ENCODE measurements at regions not wholly inside any gene's neighbourhood (a gene's known extent, or its start where the extent isn't known, plus 50 kb on each side); places are given as distances from the start of the nearest gene placed in this dataset.

DNA sequence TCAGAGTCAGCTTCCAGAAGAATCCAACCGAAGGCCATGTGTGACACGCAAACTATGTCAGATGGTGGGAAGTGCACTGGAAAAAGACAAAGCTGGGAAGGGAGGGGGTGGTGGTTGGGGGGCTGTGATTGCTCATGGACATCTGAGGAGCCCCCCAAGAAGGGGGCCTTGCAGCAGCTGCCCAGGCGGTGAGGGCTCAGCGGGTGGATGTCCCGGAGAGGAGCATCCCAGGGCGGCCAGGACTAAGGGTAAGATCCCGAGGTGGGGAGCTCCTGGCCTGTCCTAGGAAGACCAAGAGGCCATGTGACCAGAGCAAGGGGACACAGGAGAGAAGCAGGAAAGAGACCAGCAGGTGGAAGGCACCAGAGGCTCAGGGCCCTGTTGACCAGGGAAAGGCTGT is 299.5 kb downstream of the PREX1 start:
- no peak for DNase-seq
- H3K36me3 ChIP-seq (replicated peaks), result no peaks in the 10 kb centered on the region
- H3K4me3 ChIP-seq (ENCODE audit: low read depth, low read length), result no peak overlapping the region
- no peak overlapping the region for H3K27ac ChIP-seq
- no peaks in the 10 kb centered on the region for H3K27me3 ChIP-seq (replicated peaks)
- in situ Hi-C loops (cut with HindIII; ENCODE audit: low pct_ligation_motif_present, low sequenced_read_pairs), result no loop called here
- TF ChIP-seq, protein P1, sequence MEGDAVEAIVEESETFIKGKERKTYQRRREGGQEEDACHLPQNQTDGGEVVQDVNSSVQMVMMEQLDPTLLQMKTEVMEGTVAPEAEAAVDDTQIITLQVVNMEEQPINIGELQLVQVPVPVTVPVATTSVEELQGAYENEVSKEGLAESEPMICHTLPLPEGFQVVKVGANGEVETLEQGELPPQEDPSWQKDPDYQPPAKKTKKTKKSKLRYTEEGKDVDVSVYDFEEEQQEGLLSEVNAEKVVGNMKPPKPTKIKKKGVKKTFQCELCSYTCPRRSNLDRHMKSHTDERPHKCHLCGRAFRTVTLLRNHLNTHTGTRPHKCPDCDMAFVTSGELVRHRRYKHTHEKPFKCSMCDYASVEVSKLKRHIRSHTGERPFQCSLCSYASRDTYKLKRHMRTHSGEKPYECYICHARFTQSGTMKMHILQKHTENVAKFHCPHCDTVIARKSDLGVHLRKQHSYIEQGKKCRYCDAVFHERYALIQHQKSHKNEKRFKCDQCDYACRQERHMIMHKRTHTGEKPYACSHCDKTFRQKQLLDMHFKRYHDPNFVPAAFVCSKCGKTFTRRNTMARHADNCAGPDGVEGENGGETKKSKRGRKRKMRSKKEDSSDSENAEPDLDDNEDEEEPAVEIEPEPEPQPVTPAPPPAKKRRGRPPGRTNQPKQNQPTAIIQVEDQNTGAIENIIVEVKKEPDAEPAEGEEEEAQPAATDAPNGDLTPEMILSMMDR (IDR thresholded peaks at IDR 0.05; ENCODE audit: low read depth, low read length, missing control alignments), result no peak

DNA sequence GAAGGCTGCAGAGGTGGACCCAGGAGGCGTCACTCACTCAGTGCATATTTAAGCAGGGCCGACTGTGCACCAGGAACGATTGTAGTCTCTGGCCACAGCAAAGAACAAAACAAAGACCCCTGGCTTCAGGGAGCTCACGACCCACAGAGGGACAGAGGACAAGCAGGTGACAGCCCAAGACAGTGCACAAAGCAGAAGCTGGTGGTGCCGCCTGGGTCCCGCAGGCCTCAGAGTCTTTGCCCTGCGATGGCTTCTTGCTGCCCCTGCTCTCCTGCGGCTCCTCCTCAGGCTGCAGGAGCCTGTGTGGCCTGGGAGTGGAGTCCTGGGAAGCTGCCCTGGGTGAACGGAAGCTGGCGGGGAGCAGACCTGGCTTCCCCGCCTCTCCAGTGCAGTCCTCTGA is 300.0 kb downstream of the PREX1 start:
- no peak for DNase-seq
- Histone ChIP-seq H3K27ac (no peak overlapping the region), H3K36me3 (replicated peaks) (no peaks in the 10 kb centered on the region), H3K4me3 (ENCODE audit: low read depth, low read length) (no peak overlapping the region), H3K27me3 (replicated peaks) (no peaks in the 10 kb centered on the region)
- TF ChIP-seq, protein P1 (IDR thresholded peaks at IDR 0.05; ENCODE audit: low read depth, low read length, missing control alignments), result no peak
- in situ Hi-C loops (cut with HindIII; ENCODE audit: low pct_ligation_motif_present, low sequenced_read_pairs), result no loop called here

DNA sequence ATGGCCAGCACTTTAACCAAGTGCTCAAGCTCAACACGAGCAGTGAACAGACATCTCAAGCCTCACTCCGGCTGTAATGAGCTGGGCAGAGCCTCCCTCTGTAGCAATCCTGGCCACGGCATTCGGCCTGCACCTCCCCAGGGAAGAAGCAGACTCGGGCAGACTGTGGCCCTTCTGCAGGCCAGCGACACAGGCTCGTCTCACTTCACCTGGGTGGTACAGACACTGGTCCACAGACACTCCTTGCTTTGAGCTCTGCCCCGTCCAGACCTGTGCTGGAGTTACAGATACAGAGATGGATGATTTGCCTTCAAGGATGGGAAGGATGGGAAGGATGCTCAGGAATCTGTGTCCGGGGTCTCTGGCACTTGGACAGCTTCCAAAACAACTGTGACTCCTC is 300.9 kb downstream of the PREX1 start:
- H3K27me3 ChIP-seq (replicated peaks), result no peaks in the 10 kb centered on the region
- no peak overlapping the region for H3K27ac ChIP-seq
- no peak for DNase-seq
- H3K4me3 ChIP-seq (ENCODE audit: low read depth, low read length), result no peak overlapping the region
- in situ Hi-C loops (cut with HindIII; ENCODE audit: low pct_ligation_motif_present, low sequenced_read_pairs), result no loop called here
- TF ChIP-seq, protein P1 (IDR thresholded peaks at IDR 0.05; ENCODE audit: low read depth, low read length, missing control alignments), result no peak
- no peaks in the 10 kb centered on the region for H3K36me3 ChIP-seq (replicated peaks)

DNA sequence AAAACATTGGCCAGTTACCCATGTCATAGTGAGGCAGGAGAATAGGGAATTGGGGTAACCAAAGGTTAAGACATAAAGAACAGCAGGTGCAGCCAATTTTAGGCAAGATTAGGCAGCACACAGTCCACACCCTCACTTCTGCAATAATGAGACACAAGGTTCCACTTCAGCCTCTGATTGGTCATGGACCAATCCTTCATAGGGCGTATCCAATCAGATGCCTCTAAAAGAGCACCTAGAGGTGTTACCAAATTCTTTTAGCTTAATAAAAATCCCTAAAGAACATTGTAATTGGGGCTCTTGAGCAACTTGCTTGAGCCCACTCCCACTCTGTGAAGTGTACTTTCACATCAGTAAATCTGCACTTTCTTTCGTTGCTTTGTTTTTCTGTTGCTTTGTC is 302.4 kb downstream of the PREX1 start:
- Histone ChIP-seq H3K4me3 (ENCODE audit: low read depth, low read length) (no peak overlapping the region), H3K27me3 (replicated peaks) (no peaks in the 10 kb centered on the region), H3K27ac (no peak overlapping the region), H3K36me3 (replicated peaks) (no peaks in the 10 kb centered on the region)
- TF ChIP-seq, protein P1 (IDR thresholded peaks at IDR 0.05; ENCODE audit: low read depth, low read length, missing control alignments), result no peak
- in situ Hi-C loops (cut with HindIII; ENCODE audit: low pct_ligation_motif_present, low sequenced_read_pairs), result no loop called here
- no peak for DNase-seq

DNA sequence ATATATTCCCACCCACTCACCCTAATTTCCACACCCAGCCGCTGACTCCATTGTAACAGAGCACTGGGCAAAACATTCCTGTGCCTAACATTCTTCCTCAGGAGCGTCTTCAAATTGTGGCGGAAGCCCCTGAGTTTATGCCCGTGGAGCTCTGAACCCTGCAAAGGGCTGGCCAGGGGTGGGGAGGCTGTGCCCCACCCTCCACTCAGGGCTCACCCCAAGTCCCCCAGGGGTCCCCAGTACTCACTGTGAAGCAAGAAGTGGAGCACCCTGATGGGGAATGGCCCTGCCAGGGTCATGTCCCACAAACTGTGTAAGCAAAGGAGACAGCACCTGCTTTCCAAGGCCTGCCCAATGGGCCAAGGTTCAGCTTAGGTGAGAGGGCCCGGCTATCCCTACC is 303.2 kb downstream of the PREX1 start:
- in situ Hi-C loops (cut with HindIII; ENCODE audit: low pct_ligation_motif_present, low sequenced_read_pairs), result no loop called here
- Histone ChIP-seq H3K36me3 (replicated peaks) (no peaks in the 10 kb centered on the region), H3K27me3 (replicated peaks) (no peaks in the 10 kb centered on the region), H3K4me3 (ENCODE audit: low read depth, low read length) (no peak overlapping the region), H3K27ac (no peak overlapping the region)
- DNase-seq, result no peak
- TF ChIP-seq, protein P1 (IDR thresholded peaks at IDR 0.05; ENCODE audit: low read depth, low read length, missing control alignments), result no peak

DNA sequence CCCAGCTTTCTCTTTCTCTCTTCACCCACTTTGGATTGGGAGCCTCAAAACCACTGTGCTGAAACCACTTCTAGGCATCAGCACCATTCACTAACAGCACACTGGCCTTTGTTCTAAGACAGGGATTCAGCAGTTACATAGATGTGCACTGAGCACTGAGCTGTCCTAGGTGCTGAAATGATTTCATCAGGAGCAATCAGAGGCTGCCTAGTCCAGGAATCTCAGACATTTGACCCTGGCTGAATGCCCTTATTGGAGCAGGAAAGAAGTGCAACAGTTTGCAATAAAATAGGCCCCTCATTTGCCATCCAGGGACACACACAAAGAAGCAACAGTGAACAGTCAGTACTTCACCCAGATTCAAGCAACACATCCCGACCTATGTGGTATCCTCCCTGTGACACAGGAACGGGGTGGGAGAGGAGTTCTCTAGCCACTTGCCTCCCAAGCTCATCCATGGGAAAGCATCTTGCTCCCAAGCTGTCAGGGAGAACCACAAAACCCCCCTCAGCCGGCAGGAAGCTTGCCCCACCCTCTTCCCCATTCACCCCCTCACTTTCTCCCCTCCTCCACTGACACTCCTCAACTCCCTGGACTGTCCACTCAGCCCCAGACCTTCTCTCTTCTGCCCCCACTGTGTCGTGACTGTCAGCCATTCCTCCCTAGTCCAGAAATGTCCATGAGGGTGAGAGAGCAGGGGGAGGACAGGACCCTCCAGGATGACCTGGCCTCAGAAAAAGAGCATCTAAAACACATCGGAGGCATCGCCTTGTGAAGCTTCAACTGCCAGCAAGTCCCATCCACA is 304.4 kb downstream of the PREX1 start:
- H3K4me3 ChIP-seq (ENCODE audit: low read depth, low read length), result no peak overlapping the region
- TF ChIP-seq, protein P1 (IDR thresholded peaks at IDR 0.05; ENCODE audit: low read depth, low read length, missing control alignments), result no peak
- H3K27ac ChIP-seq, result no peak overlapping the region
- in situ Hi-C loops (cut with HindIII; ENCODE audit: low pct_ligation_motif_present, low sequenced_read_pairs), result no loop called here
- no peaks in the 10 kb centered on the region for H3K36me3 ChIP-seq (replicated peaks)
- H3K27me3 ChIP-seq (replicated peaks), result no peaks in the 10 kb centered on the region
- DNase-seq, result peak; percentile 57

All from brain microvascular endothelial cell (primary cell).